Keratinocyte (primary cell): ENCODE measurements at regions not wholly inside any gene's neighbourhood (a gene's known extent, or its start where the extent isn't known, plus 50 kb on each side); places are given as distances from the start of the nearest gene placed in this dataset.

Experiments used
- DNase-seq: peaks from one replicate; pipeline ENCODE4 v3.0.0-alpha.2; 2011; ENCODE audit warnings: low read depth, missing footprints, low spot score
- FAIRE-seq: peaks from 2 replicates; lab custom pipeline; 2011; peaks lifted over from hg19 to GRCh38; lab: Jason Lieb, UNC
- H2AFZ ChIP-seq: 2 replicates; pipeline ENCODE4 v1.6.0; 2012; ENCODE audit warnings: low read length, control low read depth, inconsistent platforms; ENCODE audit not compliant: control insufficient read depth
- H3K27ac ChIP-seq: 2 replicates; pipeline ENCODE4 v1.5.1; 2011; ENCODE audit warnings: low read length; ENCODE audit not compliant: control insufficient read depth, insufficient read depth
- H3K27me3 ChIP-seq: 3 replicates; pipeline ENCODE4 v1.6.0; 2011; ENCODE audit warnings: low read length; ENCODE audit not compliant: control insufficient read depth, insufficient read depth; ENCODE audit errors: extremely low read depth
- H3K36me3 ChIP-seq, 2 experiments: 2 replicates in 1 of 2; 3 replicates in 1 of 2; pipeline ENCODE4 v1.5.1; 2011; ENCODE audit warnings: low read length in 2 of 2, mild to moderate bottlenecking in 1 of 2; ENCODE audit not compliant: control insufficient read depth in 2 of 2, insufficient read depth in 2 of 2; ENCODE audit errors: extremely low read depth in 1 of 2
- H3K4me1 ChIP-seq: 3 replicates; pipeline ENCODE4 v1.5.1; 2011; ENCODE audit warnings: low read length; ENCODE audit not compliant: control insufficient read depth, insufficient read depth; ENCODE audit errors: extremely low read depth
- H3K4me2 ChIP-seq: 3 replicates; pipeline ENCODE4 v1.6.0; 2011; ENCODE audit warnings: low read depth, low read length; ENCODE audit not compliant: control insufficient read depth, insufficient read depth; ENCODE audit errors: extremely low read depth
- H3K4me3 ChIP-seq, 3 experiments: fragments of 200-600 bp in 1 of 3; sonication (generic) in 1 of 3; 2 replicates in 2 of 3; 3 replicates in 1 of 3; pipeline ENCODE4 v1.5.1; 2011 to 2016; ENCODE audit warnings: low read length in 3 of 3, mild to moderate bottlenecking in 3 of 3, control low read depth in 2 of 3, inconsistent platforms in 1 of 3, low read depth in 1 of 3, mixed read lengths in 1 of 3, mixed run types in 1 of 3, moderate library complexity in 1 of 3; ENCODE audit not compliant: control insufficient read depth in 2 of 3, insufficient read depth in 2 of 3; ENCODE audit errors: extremely low read depth in 1 of 3
- H3K79me2 ChIP-seq: 2 replicates; pipeline ENCODE4 v1.6.0; 2012; ENCODE audit warnings: low read length; ENCODE audit not compliant: control insufficient read depth, insufficient read depth
- H3K9ac ChIP-seq: 3 replicates; pipeline ENCODE4 v1.6.0; 2011; ENCODE audit warnings: low read length; ENCODE audit not compliant: control insufficient read depth, insufficient read depth; ENCODE audit errors: extremely low read depth
- H3K9me1 ChIP-seq: 3 replicates; pipeline ENCODE4 v1.6.0; 2011; ENCODE audit warnings: low read length; ENCODE audit not compliant: control insufficient read depth, insufficient read depth; ENCODE audit errors: extremely low read depth
- H3K9me3 ChIP-seq: 2 replicates; pipeline ENCODE4 v1.5.1; 2012; ENCODE audit warnings: low read depth, low read length; ENCODE audit not compliant: control insufficient read depth
- H4K20me1 ChIP-seq: 3 replicates; pipeline ENCODE4 v1.6.0; 2011; ENCODE audit warnings: low read length; ENCODE audit not compliant: control insufficient read depth, insufficient read depth; ENCODE audit errors: extremely low read depth
- EZH2 ChIP-seq: IDR thresholded peaks from one replicate; pipeline ENCODE4 v1.6.1; 2012; ENCODE audit warnings: inconsistent platforms, mild to moderate bottlenecking, low read length, moderate library complexity
- dilution Hi-C: fragments of 300-500 bp; cut with MboI; formaldehyde crosslinking; loops from one replicate; pipeline ENCODE4 v1.7.0; 2020; ENCODE audit warnings: low sequenced_read_pairs; ENCODE audit not compliant: extremely low pct_ligation_motif_present
- TF ChIP-seq, protein P1 (sequence below), 3 experiments: IDR thresholded peaks in 1 of 3; conservative IDR thresholded peaks in 1 of 3; optimal IDR thresholded peaks in 1 of 3; 2 replicates in 2 of 3; 3 replicates in 1 of 3; pipeline versions ENCODE3 to v1.5.1; 2011; ENCODE audit warnings: low read length in 3 of 3, mild to moderate bottlenecking in 3 of 3, moderate library complexity in 2 of 3, control low read depth in 1 of 3, inconsistent platforms in 1 of 3; ENCODE audit not compliant: insufficient read depth in 2 of 3; ENCODE audit errors: extremely low read depth in 1 of 3

DNA sequence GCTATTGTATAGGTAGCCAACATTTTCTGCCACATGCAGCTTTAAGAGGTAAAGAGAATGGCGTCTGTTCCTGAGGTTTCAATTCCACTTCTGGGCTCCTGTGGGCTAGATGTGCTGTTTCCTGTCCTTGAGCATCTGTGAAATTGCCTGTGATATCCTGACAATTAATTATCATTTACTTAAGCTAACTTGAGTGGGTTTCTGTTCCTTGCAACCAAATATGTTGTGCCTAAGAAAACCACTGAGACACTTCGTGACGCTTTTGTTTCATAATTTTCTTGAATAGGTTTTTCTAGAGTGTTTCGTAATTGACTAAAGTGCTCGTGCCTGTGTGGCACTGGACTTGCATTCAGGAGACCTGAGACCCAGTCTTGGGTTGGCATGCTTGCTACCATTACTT is 127.3 kb upstream of the POU3F1 start:
- DNase-seq = no peak
- Histone ChIP-seq H3K9me3 (no peaks in the 10 kb centered on the region), H3K9ac (no peak overlapping the region), H3K4me1 (no peaks in the 10 kb centered on the region), H3K27ac (no peak overlapping the region), H3K4me2 (no peak overlapping the region), H4K20me1 (no peaks in the 10 kb centered on the region), H2AFZ (no peak overlapping the region), H3K4me3 (no peak overlapping the region), H3K9me1 (no peaks in the 10 kb centered on the region), H3K36me3 (no peaks in the 10 kb centered on the region), H3K27me3 (no peaks in the 10 kb centered on the region), H3K79me2 (no peaks in the 10 kb centered on the region)
- FAIRE-seq = no peak
- dilution Hi-C loops = no loop called here
- TF ChIP-seq, protein P1, sequence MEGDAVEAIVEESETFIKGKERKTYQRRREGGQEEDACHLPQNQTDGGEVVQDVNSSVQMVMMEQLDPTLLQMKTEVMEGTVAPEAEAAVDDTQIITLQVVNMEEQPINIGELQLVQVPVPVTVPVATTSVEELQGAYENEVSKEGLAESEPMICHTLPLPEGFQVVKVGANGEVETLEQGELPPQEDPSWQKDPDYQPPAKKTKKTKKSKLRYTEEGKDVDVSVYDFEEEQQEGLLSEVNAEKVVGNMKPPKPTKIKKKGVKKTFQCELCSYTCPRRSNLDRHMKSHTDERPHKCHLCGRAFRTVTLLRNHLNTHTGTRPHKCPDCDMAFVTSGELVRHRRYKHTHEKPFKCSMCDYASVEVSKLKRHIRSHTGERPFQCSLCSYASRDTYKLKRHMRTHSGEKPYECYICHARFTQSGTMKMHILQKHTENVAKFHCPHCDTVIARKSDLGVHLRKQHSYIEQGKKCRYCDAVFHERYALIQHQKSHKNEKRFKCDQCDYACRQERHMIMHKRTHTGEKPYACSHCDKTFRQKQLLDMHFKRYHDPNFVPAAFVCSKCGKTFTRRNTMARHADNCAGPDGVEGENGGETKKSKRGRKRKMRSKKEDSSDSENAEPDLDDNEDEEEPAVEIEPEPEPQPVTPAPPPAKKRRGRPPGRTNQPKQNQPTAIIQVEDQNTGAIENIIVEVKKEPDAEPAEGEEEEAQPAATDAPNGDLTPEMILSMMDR (optimal IDR thresholded peaks at IDR 0.05 in 1 of 3, IDR thresholded peaks at IDR 0.05 in 1 of 3, conservative IDR thresholded peaks at IDR 0.05 in 1 of 3; ENCODE audit: extremely low read depth in 1 of 3, insufficient read depth in 2 of 3, low read length in 3 of 3) = no peak
- TF ChIP-seq EZH2 = no peak

DNA sequence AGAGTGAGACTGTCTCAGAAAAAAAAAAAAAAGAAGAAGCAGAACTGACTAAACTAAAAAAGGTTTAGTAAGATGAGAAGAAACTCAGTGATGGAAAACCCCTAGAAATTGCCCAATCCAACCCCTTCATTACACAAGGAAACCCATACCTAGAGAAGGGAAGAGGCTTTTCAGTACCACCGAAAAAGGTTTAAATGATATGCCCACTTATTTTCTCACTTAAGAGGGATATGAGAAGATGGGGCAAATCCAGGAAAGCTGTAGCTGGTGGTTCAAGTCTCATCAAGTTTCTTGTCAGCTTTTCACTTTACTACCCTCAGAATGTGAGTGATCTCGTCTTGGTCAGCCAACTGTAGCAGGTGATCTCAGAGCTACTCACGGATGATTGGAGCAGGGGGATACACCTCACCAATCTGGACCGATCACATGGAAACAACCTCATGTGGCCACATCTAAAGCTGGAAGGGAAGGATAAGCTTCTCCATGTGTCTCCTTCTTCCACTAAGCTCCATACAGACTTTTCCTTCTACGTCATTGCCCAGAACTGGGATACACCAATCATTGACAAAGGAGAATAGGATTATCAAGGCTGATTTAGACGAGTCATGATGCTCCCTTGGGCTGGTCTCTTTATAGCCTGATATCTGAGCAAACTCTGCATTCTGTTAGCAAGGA is 126.7 kb upstream of the POU3F1 start:
- no peak for TF ChIP-seq EZH2
- TF ChIP-seq, protein P1 (optimal IDR thresholded peaks at IDR 0.05 in 1 of 3, IDR thresholded peaks at IDR 0.05 in 1 of 3, conservative IDR thresholded peaks at IDR 0.05 in 1 of 3; ENCODE audit: extremely low read depth in 1 of 3, insufficient read depth in 2 of 3, low read length in 3 of 3) = no peak
- Histone ChIP-seq H3K4me1 (no peaks in the 10 kb centered on the region), H3K27ac (no peak overlapping the region), H3K4me2 (no peak overlapping the region), H3K9ac (no peak overlapping the region), H2AFZ (no peak overlapping the region), H4K20me1 (no peaks in the 10 kb centered on the region), H3K27me3 (no peaks in the 10 kb centered on the region), H3K9me1 (no peaks in the 10 kb centered on the region), H3K4me3 (no peak overlapping the region), H3K79me2 (no peaks in the 10 kb centered on the region), H3K9me3 (no peaks in the 10 kb centered on the region), H3K36me3 (no peaks in the 10 kb centered on the region)
- dilution Hi-C loops = no loop called here
- FAIRE-seq (no peak), DNase-seq (no peak)
